Activated CD4-positive, alpha-beta memory T cell treated with anti-CD3 and anti-CD28 coated beads for 36 hours (primary cell): ENCODE measurements at regions not wholly inside any gene's neighbourhood (a gene's known extent, or its start where the extent isn't known, plus 50 kb on each side); places are given as distances from the start of the nearest gene placed in this dataset.

ENCODE experiments used
- CTCF ChIA-PET: fragments of 350-600 bp; sonication (Branson Sonifier 250); formaldehyde crosslinking; loops from one replicate; lab custom pipeline; 2021; ENCODE audit warnings: antibody characterized with exemption, inconsistent platforms; lab: Charles Lee
- POLR2A ChIA-PET: fragments of 350-600 bp; sonication (Branson Sonifier 250); formaldehyde crosslinking; loops from one replicate; lab custom pipeline; 2021; ENCODE audit warnings: antibody characterized with exemption; lab: Charles Lee
- DNase-seq: peaks from one replicate; pipeline ENCODE4 v3.0.0-alpha.2; 2020
- H3K27ac Mint-ChIP-seq: one replicate; pipeline ENCODE4 v1.8.0; 2021; ENCODE audit warnings: mixed read lengths
- H3K27me3 Mint-ChIP-seq: one replicate; pipeline ENCODE4 v1.8.0; 2021; ENCODE audit warnings: mixed read lengths
- H3K36me3 Mint-ChIP-seq: one replicate; pipeline ENCODE4 v1.8.0; 2021; ENCODE audit warnings: mixed read lengths
- H3K4me1 Mint-ChIP-seq: one replicate; pipeline ENCODE4 v1.8.0; 2021; ENCODE audit warnings: low read depth, mixed read lengths
- H3K4me3 Mint-ChIP-seq: one replicate; pipeline ENCODE4 v1.8.0; 2021; ENCODE audit warnings: mild to moderate bottlenecking, mixed read lengths
- H3K9me3 Mint-ChIP-seq: one replicate; pipeline ENCODE4 v1.8.0; 2021; ENCODE audit warnings: mixed read lengths
- intact Hi-C: fragments of 100-400 bp; cut with micrococcal nuclease; formaldehyde crosslinking; loops from one replicate; pipeline ENCODE4 v1.15.1; 2023

- no peak overlapping the region for H3K4me3 Mint-ChIP-seq
- ChIA-PET POLR2A (no interaction called here), CTCF (interaction anchor here (1.9 kb wide), 1 partner anchor 676 kb away, joined by 4 read pairs; no protein-coding TSS in a partner anchor)
- peaks cover 8% of the 10 kb centered on the region for H3K27me3 Mint-ChIP-seq
- H3K4me1 Mint-ChIP-seq = peaks cover 15% of the 10 kb centered on the region
- no peak for DNase-seq
- no peak overlapping the region for H3K27ac Mint-ChIP-seq
- intact Hi-C loops = loop anchor here (10.0 kb wide), 1 partner anchor 193 kb away; no protein-coding TSS in a partner anchor
- peaks cover 19% of the 10 kb centered on the region for H3K9me3 Mint-ChIP-seq
- H3K36me3 Mint-ChIP-seq = peaks cover 17% of the 10 kb centered on the region
These were observed 372.9 kb upstream of the RUNX1 start for GRCh38 chr21:35422011-35422410.

GRCh38 chr21:35421221-35421620 is 372.1 kb upstream of the RUNX1 start:
- ChIA-PET POLR2A (no interaction called here), CTCF (interaction anchor here (1.9 kb wide), 1 partner anchor 676 kb away, joined by 4 read pairs; no protein-coding TSS in a partner anchor)
- DNase-seq = no peak
- Mint-ChIP-seq H3K36me3 (peaks cover 17% of the 10 kb centered on the region), H3K9me3 (peaks cover 19% of the 10 kb centered on the region), H3K4me3 (no peak overlapping the region), H3K27ac (no peak overlapping the region), H3K27me3 (peaks cover 9% of the 10 kb centered on the region), H3K4me1 (peaks cover 8% of the 10 kb centered on the region)
- intact Hi-C loops = loop anchor here (10.0 kb wide), 1 partner anchor 194 kb away; no protein-coding TSS in a partner anchor

- H3K27ac Mint-ChIP-seq = no peak overlapping the region
- ChIA-PET POLR2A (no interaction called here), CTCF (interaction anchor here (1.9 kb wide), 1 partner anchor 675 kb away, joined by 4 read pairs; no protein-coding TSS in a partner anchor)
- peaks cover 17% of the 10 kb centered on the region for H3K36me3 Mint-ChIP-seq
- intact Hi-C loops = loop anchor here (10.0 kb wide), 1 partner anchor 194 kb away; no protein-coding TSS in a partner anchor
- peaks cover 19% of the 10 kb centered on the region for H3K9me3 Mint-ChIP-seq
- peaks cover 9% of the 10 kb centered on the region for H3K27me3 Mint-ChIP-seq
- no peak for DNase-seq
- no peak overlapping the region for H3K4me3 Mint-ChIP-seq
- peaks cover 8% of the 10 kb centered on the region for H3K4me1 Mint-ChIP-seq
These were observed 371.6 kb upstream of the RUNX1 start for GRCh38 chr21:35420656-35421055.

GRCh38 chr21:35417762-35418161 is 368.7 kb upstream of the RUNX1 start:
- intact Hi-C loops = no loop called here
- Mint-ChIP-seq H3K27me3 (peaks cover 13% of the 10 kb centered on the region), H3K9me3 (peaks cover 17% of the 10 kb centered on the region), H3K4me3 (no peak overlapping the region), H3K36me3 (peaks cover 17% of the 10 kb centered on the region), H3K27ac (no peak overlapping the region), H3K4me1 (no peaks in the 10 kb centered on the region)
- ChIA-PET CTCF (interaction anchor here (0.7 to 1.3 kb wide), 2 partner anchors 17 to 28 kb away, joined by 3 to 4 read pairs; no protein-coding TSS in a partner anchor), POLR2A (interaction anchor here (1.0 kb wide), 1 partner anchor 9 kb away, joined by 4 read pairs; no protein-coding TSS in a partner anchor)
- no peak for DNase-seq

- Mint-ChIP-seq H3K9me3 (peaks cover 10% of the 10 kb centered on the region), H3K36me3 (peaks cover 12% of the 10 kb centered on the region), H3K27ac (no peak overlapping the region), H3K4me3 (no peak overlapping the region), H3K27me3 (peaks cover 16% of the 10 kb centered on the region), H3K4me1 (no peaks in the 10 kb centered on the region)
- intact Hi-C loops = no loop called here
- CTCF ChIA-PET = interaction anchor here (0.7 kb wide), 1 partner anchor 27 kb away, joined by 3 read pairs; no protein-coding TSS in a partner anchor
- POLR2A ChIA-PET = interaction anchor here (1.0 kb wide), 1 partner anchor 10 kb away, joined by 4 read pairs; no protein-coding TSS in a partner anchor
- no peak for DNase-seq
These were observed 367.9 kb upstream of the RUNX1 start for GRCh38 chr21:35416866-35417489.

GRCh38 chr21:35414507-35415139 is 365.5 kb upstream of the RUNX1 start:
- Mint-ChIP-seq H3K27ac (no peak overlapping the region), H3K36me3 (no peaks in the 10 kb centered on the region), H3K9me3 (no peaks in the 10 kb centered on the region), H3K27me3 (peaks cover 27% of the 10 kb centered on the region), H3K4me1 (no peaks in the 10 kb centered on the region), H3K4me3 (no peak overlapping the region)
- no peak for DNase-seq
- intact Hi-C loops = no loop called here
- POLR2A ChIA-PET = no interaction called here
- CTCF ChIA-PET = interaction anchor here (1.1 kb wide), 1 partner anchor 614 kb away, joined by 3 read pairs; no protein-coding TSS in a partner anchor

GRCh38 chr21:35414056-35414455 is 365.0 kb upstream of the RUNX1 start:
- intact Hi-C loops = no loop called here
- no peaks in the 10 kb centered on the region for H3K36me3 Mint-ChIP-seq
- H3K4me1 Mint-ChIP-seq = no peaks in the 10 kb centered on the region
- H3K4me3 Mint-ChIP-seq = no peak overlapping the region
- peaks cover 27% of the 10 kb centered on the region for H3K27me3 Mint-ChIP-seq
- H3K27ac Mint-ChIP-seq = no peak overlapping the region
- ChIA-PET POLR2A (no interaction called here), CTCF (interaction anchor here (1.1 kb wide), 1 partner anchor 614 kb away, joined by 3 read pairs; no protein-coding TSS in a partner anchor)
- H3K9me3 Mint-ChIP-seq = no peaks in the 10 kb centered on the region
- no peak for DNase-seq

GRCh38 chr21:35412231-35412630 is 363.1 kb upstream of the RUNX1 start:
- peaks cover 27% of the 10 kb centered on the region for H3K27me3 Mint-ChIP-seq
- H3K4me3 Mint-ChIP-seq = no peak overlapping the region
- DNase-seq = no peak
- no peak overlapping the region for H3K27ac Mint-ChIP-seq
- ChIA-PET POLR2A (no interaction called here), CTCF (no interaction called here)
- intact Hi-C loops = no loop called here
- no peaks in the 10 kb centered on the region for H3K9me3 Mint-ChIP-seq
- H3K4me1 Mint-ChIP-seq = peaks cover 2% of the 10 kb centered on the region
- H3K36me3 Mint-ChIP-seq = no peaks in the 10 kb centered on the region

GRCh38 chr21:35411434-35411833 is 362.3 kb upstream of the RUNX1 start:
- POLR2A ChIA-PET = interaction anchor here (0.5 kb wide), 1 partner anchor 361 kb away, joined by 3 read pairs; no protein-coding TSS in a partner anchor
- H3K36me3 Mint-ChIP-seq = no peaks in the 10 kb centered on the region
- CTCF ChIA-PET = no interaction called here
- H3K27me3 Mint-ChIP-seq = peaks cover 23% of the 10 kb centered on the region
- intact Hi-C loops = no loop called here
- H3K27ac Mint-ChIP-seq = no peak overlapping the region
- DNase-seq = no peak
- H3K4me3 Mint-ChIP-seq = no peak overlapping the region
- H3K9me3 Mint-ChIP-seq = no peaks in the 10 kb centered on the region
- peaks cover 2% of the 10 kb centered on the region for H3K4me1 Mint-ChIP-seq

- DNase-seq = no peak
- H3K27ac Mint-ChIP-seq = no peak overlapping the region
- no peaks in the 10 kb centered on the region for H3K9me3 Mint-ChIP-seq
- intact Hi-C loops = no loop called here
- POLR2A ChIA-PET = no interaction called here
- H3K27me3 Mint-ChIP-seq = peaks cover 23% of the 10 kb centered on the region
- no peaks in the 10 kb centered on the region for H3K36me3 Mint-ChIP-seq
- CTCF ChIA-PET = no interaction called here
- H3K4me3 Mint-ChIP-seq = no peak overlapping the region
- peaks cover 2% of the 10 kb centered on the region for H3K4me1 Mint-ChIP-seq
These were observed 361.6 kb upstream of the RUNX1 start for GRCh38 chr21:35410656-35411055.

- peaks cover 23% of the 10 kb centered on the region for H3K27me3 Mint-ChIP-seq
- no peak for DNase-seq
- H3K27ac Mint-ChIP-seq = no peak overlapping the region
- H3K4me1 Mint-ChIP-seq = peaks cover 2% of the 10 kb centered on the region
- intact Hi-C loops = no loop called here
- H3K36me3 Mint-ChIP-seq = no peaks in the 10 kb centered on the region
- ChIA-PET POLR2A (no interaction called here), CTCF (no interaction called here)
- H3K9me3 Mint-ChIP-seq = no peaks in the 10 kb centered on the region
- no peak overlapping the region for H3K4me3 Mint-ChIP-seq
These were observed 361.0 kb upstream of the RUNX1 start for GRCh38 chr21:35410123-35410522.

- Mint-ChIP-seq H3K27ac (no peak overlapping the region), H3K36me3 (no peaks in the 10 kb centered on the region), H3K9me3 (no peaks in the 10 kb centered on the region), H3K27me3 (peaks cover 20% of the 10 kb centered on the region), H3K4me1 (peaks cover 2% of the 10 kb centered on the region), H3K4me3 (no peak overlapping the region)
- CTCF ChIA-PET = no interaction called here
- POLR2A ChIA-PET = no interaction called here
- DNase-seq = no peak
- intact Hi-C loops = no loop called here
These were observed 359.3 kb upstream of the RUNX1 start for GRCh38 chr21:35408401-35408800.
